ENCODE measurements at regions not wholly inside any gene's neighbourhood (a gene's known extent, or its start where the extent isn't known, plus 50 kb on each side); places are given as distances from the start of the nearest gene placed in this dataset.

GRCh38 chr3:71893122-71893521 lies 108.2 kb upstream of the PROK2 start:
- H3K27ac Mint-ChIP-seq, result no peak overlapping the region
- no peak overlapping the region for H3K4me3 Mint-ChIP-seq
- CTCF ChIA-PET, result no interaction called here
- H3K4me1 Mint-ChIP-seq, result no peaks in the 10 kb centered on the region
- H3K27me3 Mint-ChIP-seq, result peaks cover 16% of the 10 kb centered on the region
- no peak for DNase-seq
- no peaks in the 10 kb centered on the region for H3K9me3 Mint-ChIP-seq
- no peaks in the 10 kb centered on the region for H3K36me3 Mint-ChIP-seq (ENCODE audit: low read depth)
- POLR2A ChIA-PET, result no interaction called here

DNA sequence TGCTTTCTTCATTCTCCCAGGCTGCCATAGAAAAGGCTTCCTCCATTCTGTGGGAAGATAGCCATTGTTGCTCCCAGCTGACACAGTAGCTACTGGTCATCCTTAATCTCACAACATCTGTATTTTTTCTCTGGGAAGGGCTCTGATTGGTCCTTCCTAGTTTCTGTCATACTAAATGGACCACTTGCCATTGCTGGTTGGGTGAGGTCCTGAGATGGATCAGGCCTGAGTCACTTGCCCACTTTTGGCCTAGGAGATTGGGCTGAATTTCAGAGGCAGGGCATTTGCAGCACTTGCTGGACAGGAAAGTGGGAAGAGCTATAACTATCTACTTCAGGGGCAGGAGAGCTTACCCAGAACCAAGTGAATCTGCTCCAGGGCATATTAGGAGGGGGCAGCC lies 106.5 kb upstream of the PROK2 start:
- no peaks in the 10 kb centered on the region for H3K9me3 Mint-ChIP-seq
- H3K27ac Mint-ChIP-seq, result no peak overlapping the region
- no peak overlapping the region for H3K4me3 Mint-ChIP-seq
- no peak for DNase-seq
- ChIA-PET CTCF (no interaction called here), POLR2A (no interaction called here)
- H3K27me3 Mint-ChIP-seq, result peaks cover 20% of the 10 kb centered on the region
- H3K4me1 Mint-ChIP-seq, result no peaks in the 10 kb centered on the region
- H3K36me3 Mint-ChIP-seq (ENCODE audit: low read depth), result no peaks in the 10 kb centered on the region

GRCh38 chr3:71890356-71890931 lies 105.5 kb upstream of the PROK2 start:
- H3K9me3 Mint-ChIP-seq, result no peaks in the 10 kb centered on the region
- no peak overlapping the region for H3K27ac Mint-ChIP-seq
- DNase-seq, result no peak
- ChIA-PET POLR2A (no interaction called here), CTCF (interaction anchor here (2.0 kb wide), 1 partner anchor 10 kb away, joined by 4 read pairs; no protein-coding TSS in a partner anchor)
- peaks cover 23% of the 10 kb centered on the region for H3K27me3 Mint-ChIP-seq
- H3K4me3 Mint-ChIP-seq, result no peak overlapping the region
- H3K4me1 Mint-ChIP-seq, result no peaks in the 10 kb centered on the region
- H3K36me3 Mint-ChIP-seq (ENCODE audit: low read depth), result no peaks in the 10 kb centered on the region

GRCh38 chr3:71887256-71887655 lies 102.3 kb upstream of the PROK2 start:
- POLR2A ChIA-PET, result no interaction called here
- H3K27me3 Mint-ChIP-seq, result peaks cover 43% of the 10 kb centered on the region
- no peak overlapping the region for H3K27ac Mint-ChIP-seq
- no peaks in the 10 kb centered on the region for H3K36me3 Mint-ChIP-seq (ENCODE audit: low read depth)
- no peak for DNase-seq
- H3K4me3 Mint-ChIP-seq, result no peak overlapping the region
- CTCF ChIA-PET, result interaction anchor here (1.0 kb wide), 1 partner anchor 13 kb away, joined by 3 read pairs; no protein-coding TSS in a partner anchor
- no peaks in the 10 kb centered on the region for H3K4me1 Mint-ChIP-seq
- H3K9me3 Mint-ChIP-seq, result no peaks in the 10 kb centered on the region

DNA sequence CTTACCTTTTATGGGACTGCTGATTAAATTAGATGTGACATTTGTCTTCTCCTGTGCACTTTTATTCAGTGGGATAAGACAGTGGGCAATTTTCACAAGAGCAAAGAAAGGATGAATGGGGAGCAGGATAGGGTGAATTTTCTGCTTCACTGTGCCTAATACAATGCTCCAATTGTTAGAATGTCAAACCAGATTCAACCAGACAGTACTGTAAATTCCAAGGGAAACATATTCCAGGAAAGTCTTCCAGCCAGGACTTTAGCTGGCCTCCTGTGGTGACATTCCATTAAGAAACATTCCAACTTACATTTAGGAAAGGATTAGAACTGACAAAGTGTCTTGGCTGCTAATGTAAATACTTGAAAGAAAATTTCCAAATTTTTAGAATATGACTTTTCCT lies 100.1 kb upstream of the PROK2 start:
- Mint-ChIP-seq H3K36me3 (ENCODE audit: low read depth) (no peaks in the 10 kb centered on the region), H3K4me1 (no peaks in the 10 kb centered on the region), H3K27me3 (peaks cover 47% of the 10 kb centered on the region), H3K4me3 (no peak overlapping the region), H3K27ac (no peak overlapping the region), H3K9me3 (no peaks in the 10 kb centered on the region)
- ChIA-PET CTCF (interaction anchor here (2.4 kb wide), 1 partner anchor 10 kb away, joined by 8 read pairs; no protein-coding TSS in a partner anchor), POLR2A (no interaction called here)
- no peak for DNase-seq

DNA sequence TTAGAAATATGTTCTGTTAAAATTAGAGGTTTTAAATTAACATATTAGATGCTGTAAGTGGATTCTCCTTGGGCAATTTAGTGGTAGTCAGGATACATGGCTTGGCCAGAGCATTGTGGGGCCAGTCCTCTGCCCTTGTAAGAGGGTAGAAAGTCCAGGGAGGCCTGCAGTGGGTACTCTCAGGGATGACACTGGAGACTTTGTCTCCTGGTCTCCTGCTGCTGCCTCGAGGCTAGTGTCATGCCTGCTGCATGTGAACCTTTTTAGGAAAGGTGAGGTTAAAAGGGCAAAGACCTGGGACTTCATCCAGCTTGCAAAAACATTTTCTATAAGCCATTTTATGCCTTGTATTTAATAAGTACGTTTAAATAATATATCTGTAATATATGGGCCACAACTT lies 96.8 kb upstream of the PROK2 start:
- DNase-seq, result no peak
- POLR2A ChIA-PET, result no interaction called here
- Mint-ChIP-seq H3K9me3 (no peaks in the 10 kb centered on the region), H3K36me3 (ENCODE audit: low read depth) (no peaks in the 10 kb centered on the region), H3K4me1 (no peaks in the 10 kb centered on the region), H3K27me3 (peaks cover 32% of the 10 kb centered on the region), H3K4me3 (no peak overlapping the region), H3K27ac (no peak overlapping the region)
- CTCF ChIA-PET, result interaction anchor here (1.6 kb wide), 1 partner anchor 8 kb away, joined by 4 read pairs; no protein-coding TSS in a partner anchor

- ChIA-PET CTCF (interaction anchor here (1.6 kb wide), 1 partner anchor 9 kb away, joined by 4 read pairs; no protein-coding TSS in a partner anchor), POLR2A (no interaction called here)
- Mint-ChIP-seq H3K27ac (no peak overlapping the region), H3K4me1 (no peaks in the 10 kb centered on the region), H3K36me3 (ENCODE audit: low read depth) (no peaks in the 10 kb centered on the region), H3K27me3 (peaks cover 27% of the 10 kb centered on the region), H3K9me3 (no peaks in the 10 kb centered on the region), H3K4me3 (no peak overlapping the region)
- no peak for DNase-seq
Observed at GRCh38 chr3:71881041-71881440, 96.1 kb upstream of the PROK2 start.

- no peak overlapping the region for H3K27ac Mint-ChIP-seq
Observed at GRCh38 chr3:71879089-71879488, 94.1 kb upstream of the PROK2 start.

GRCh38 chr3:71876135-71877105 lies 91.5 kb upstream of the PROK2 start:
- no peak for DNase-seq
- no peaks in the 10 kb centered on the region for H3K36me3 Mint-ChIP-seq (ENCODE audit: low read depth)
- no peaks in the 10 kb centered on the region for H3K9me3 Mint-ChIP-seq
- ChIA-PET CTCF (interaction anchor here (0.6 to 5.6 kb wide), 25 partner anchors 8 to 975 kb away, joined by 3 to 71 read pairs (median 4); no protein-coding TSS in a partner anchor), POLR2A (interaction anchor here (0.7 to 1.0 kb wide), 2 partner anchors 101 to 972 kb away, joined by 3 read pairs; partner anchors contain the start of gene SHQ1)
- H3K4me3 Mint-ChIP-seq, result no peak overlapping the region
- peaks cover 5% of the 10 kb centered on the region for H3K27me3 Mint-ChIP-seq
- peaks cover 33% of the 10 kb centered on the region for H3K4me1 Mint-ChIP-seq
- H3K27ac Mint-ChIP-seq, result no peak overlapping the region

More at GRCh38 chr3:71879089-71879488, 94.1 kb upstream of the PROK2 start:
- Mint-ChIP-seq H3K4me3 (no peak overlapping the region), H3K9me3 (no peaks in the 10 kb centered on the region), H3K27me3 (peaks cover 15% of the 10 kb centered on the region), H3K36me3 (ENCODE audit: low read depth) (no peaks in the 10 kb centered on the region), H3K4me1 (peaks cover 14% of the 10 kb centered on the region)
- CTCF ChIA-PET, result interaction anchor here (1.4 to 1.6 kb wide), 2 partner anchors 938 to 944 kb away, joined by 4 read pairs; no protein-coding TSS in a partner anchor
- POLR2A ChIA-PET, result no interaction called here
- no peak for DNase-seq

DNA sequence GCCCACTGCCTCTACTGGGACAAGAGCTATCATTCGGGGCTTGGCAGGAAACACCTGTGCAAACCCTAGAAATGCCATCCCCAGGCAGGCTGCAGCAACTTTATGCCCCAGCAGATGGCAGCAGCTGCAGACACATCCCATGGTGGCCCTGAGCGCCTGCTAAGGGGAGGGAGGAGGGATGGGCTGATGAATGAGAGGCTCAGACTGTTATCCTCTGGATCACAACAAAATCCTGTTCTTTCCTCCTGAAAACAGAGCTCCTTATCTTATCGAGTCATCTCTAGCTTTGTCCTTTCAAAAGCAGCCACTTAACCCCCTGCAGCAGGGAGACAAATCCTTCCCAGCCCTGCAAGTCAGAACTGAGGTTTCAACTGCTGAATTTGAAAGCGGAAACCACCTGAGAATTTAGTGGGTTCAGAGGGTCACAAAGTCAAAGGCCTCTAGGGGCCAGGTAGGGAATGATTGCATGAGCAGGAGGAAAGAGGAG lies 90.6 kb upstream of the PROK2 start:
- peak; percentile 83 for DNase-seq
- Mint-ChIP-seq H3K4me3 (no peak overlapping the region), H3K36me3 (ENCODE audit: low read depth) (no peaks in the 10 kb centered on the region), H3K4me1 (peaks cover 33% of the 10 kb centered on the region), H3K9me3 (no peaks in the 10 kb centered on the region), H3K27ac (peak overlapping the region; percentile 21), H3K27me3 (peaks cover 2% of the 10 kb centered on the region)
- POLR2A ChIA-PET, result interaction anchor here (0.7 to 1.0 kb wide), 2 partner anchors 102 to 973 kb away, joined by 3 read pairs; partner anchors contain the start of gene SHQ1
- CTCF ChIA-PET, result interaction anchor here (0.6 to 5.6 kb wide), 31 partner anchors 9 to 1211 kb away, joined by 3 to 71 read pairs (median 4); no protein-coding TSS in a partner anchor

GRCh38 chr3:71874618-71875017 lies 89.7 kb upstream of the PROK2 start:
- peaks cover 33% of the 10 kb centered on the region for H3K4me1 Mint-ChIP-seq
- no peak overlapping the region for H3K4me3 Mint-ChIP-seq
- peaks cover 6% of the 10 kb centered on the region for H3K27me3 Mint-ChIP-seq
- ChIA-PET POLR2A (no interaction called here), CTCF (interaction anchor here (0.9 to 5.6 kb wide), 27 partner anchors 10 to 1211 kb away, joined by 3 to 71 read pairs (median 4); no protein-coding TSS in a partner anchor)
- no peaks in the 10 kb centered on the region for H3K36me3 Mint-ChIP-seq (ENCODE audit: low read depth)
- no peaks in the 10 kb centered on the region for H3K9me3 Mint-ChIP-seq
- no peak for DNase-seq
- no peak overlapping the region for H3K27ac Mint-ChIP-seq

GRCh38 chr3:71873093-71873611 lies 88.2 kb upstream of the PROK2 start:
- CTCF ChIA-PET, result interaction anchor here (0.8 to 5.6 kb wide), 5 partner anchors 144 to 948 kb away, joined by 3 to 71 read pairs (median 4); no protein-coding TSS in a partner anchor
- Mint-ChIP-seq H3K27me3 (peaks cover 15% of the 10 kb centered on the region), H3K9me3 (no peaks in the 10 kb centered on the region), H3K36me3 (ENCODE audit: low read depth) (no peaks in the 10 kb centered on the region), H3K4me1 (peaks cover 33% of the 10 kb centered on the region), H3K27ac (peak overlapping the region; percentile 10), H3K4me3 (no peak overlapping the region)
- DNase-seq, result no peak
- POLR2A ChIA-PET, result no interaction called here

DNA sequence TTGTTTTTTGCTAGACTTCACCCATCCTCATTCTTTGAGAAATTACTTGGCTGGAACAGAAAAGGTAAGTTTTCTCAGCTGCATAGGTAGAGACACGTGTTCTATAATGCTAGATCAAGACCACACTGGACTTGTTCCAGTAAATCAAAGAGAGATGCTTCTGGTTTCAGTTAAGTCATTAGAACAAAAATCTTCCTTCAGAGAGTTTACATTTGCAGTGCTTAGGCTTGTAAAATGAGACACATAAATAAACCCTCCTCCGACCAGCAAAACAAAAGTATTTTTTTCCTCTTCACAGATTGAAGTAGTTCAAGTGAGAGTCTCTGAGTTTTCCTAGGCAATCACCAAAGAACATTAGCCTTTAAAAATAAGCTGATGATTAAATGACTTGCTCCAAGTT lies 87.3 kb upstream of the PROK2 start:
- peaks cover 33% of the 10 kb centered on the region for H3K4me1 Mint-ChIP-seq
- peak overlapping the region; percentile 8 for H3K4me3 Mint-ChIP-seq
- H3K9me3 Mint-ChIP-seq, result no peaks in the 10 kb centered on the region
- H3K27me3 Mint-ChIP-seq, result peaks cover 16% of the 10 kb centered on the region
- no peak overlapping the region for H3K27ac Mint-ChIP-seq
- DNase-seq, result no peak
- H3K36me3 Mint-ChIP-seq (ENCODE audit: low read depth), result no peaks in the 10 kb centered on the region
- POLR2A ChIA-PET, result no interaction called here
- CTCF ChIA-PET, result interaction anchor here (0.7 to 5.6 kb wide), 2 partner anchors 410 to 949 kb away, joined by 3 to 71 read pairs; no protein-coding TSS in a partner anchor
